ENCODE measurements at regions not wholly inside any gene's neighbourhood (a gene's known extent, or its start where the extent isn't known, plus 50 kb on each side); places are given as distances from the start of the nearest gene placed in this dataset.

DNA sequence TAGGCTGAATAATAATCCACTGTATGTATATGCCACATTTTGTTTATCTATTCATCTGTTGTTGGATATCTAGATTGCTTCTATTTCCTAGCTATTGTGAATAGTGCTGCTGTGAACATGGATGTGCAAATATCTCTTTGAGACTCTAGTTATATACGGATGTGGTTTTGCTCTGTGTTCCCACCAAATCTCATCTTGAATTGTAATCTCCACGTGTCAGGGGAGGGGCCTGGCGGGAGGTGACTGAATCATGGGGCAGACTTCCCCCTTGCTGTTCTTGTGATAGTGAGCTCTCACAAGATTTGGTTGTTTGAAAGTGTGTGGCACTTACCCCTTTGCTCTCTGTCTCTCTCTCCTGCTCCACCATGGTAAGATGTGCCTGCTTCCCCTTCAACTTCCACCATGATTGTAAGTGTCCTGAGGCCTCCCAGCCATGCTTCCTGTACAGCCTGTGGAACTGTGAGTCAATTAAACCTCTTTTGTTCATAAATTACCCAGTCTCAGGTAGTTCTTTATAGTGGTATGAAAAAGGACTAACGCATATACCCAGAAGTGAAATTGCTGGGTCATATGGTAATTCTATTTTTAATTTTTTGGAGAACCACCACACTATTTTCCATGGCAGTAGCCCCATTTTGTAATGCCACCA lies 86.1 kb upstream of the UPP2 start:
- Mint-ChIP-seq H3K4me3 (no peak overlapping the region), H3K4me1 (peaks cover 0 to 4% (median 4%) of the 10 kb centered on the region in 3 donors), H3K36me3 (peaks cover 0 to 4% (median 0%) of the 10 kb centered on the region in 3 donors), H3K9me3 (no peaks in the 10 kb centered on the region), H3K27me3 (peaks cover 2 to 8% of the 10 kb centered on the region in 2 donors), H3K27ac (no peak overlapping the region)
- Histone ChIP-seq H3K27ac (ENCODE audit: low read depth, low read length) (no peak overlapping the region), H3K27me3 (ENCODE audit: insufficient read depth, low read length, poor library complexity, severe bottlenecking) (no peaks in the 10 kb centered on the region), H3K36me3 (ENCODE audit: insufficient read depth, low read length) (no peaks in the 10 kb centered on the region), H3K4me1 (ENCODE audit: insufficient read depth, low read length) (no peaks in the 10 kb centered on the region), H3K4me3 (ENCODE audit: low read length) (no peak overlapping the region), H3K9me3 (ENCODE audit: low read length) (no peaks in the 10 kb centered on the region)
- POLR2A ChIA-PET: interaction anchor here (0.6 kb wide), 1 partner anchor 713 kb away, joined by 3 read pairs; no protein-coding TSS in a partner anchor
- DNase-seq: no peak
- CTCF ChIA-PET: no interaction called here

DNA sequence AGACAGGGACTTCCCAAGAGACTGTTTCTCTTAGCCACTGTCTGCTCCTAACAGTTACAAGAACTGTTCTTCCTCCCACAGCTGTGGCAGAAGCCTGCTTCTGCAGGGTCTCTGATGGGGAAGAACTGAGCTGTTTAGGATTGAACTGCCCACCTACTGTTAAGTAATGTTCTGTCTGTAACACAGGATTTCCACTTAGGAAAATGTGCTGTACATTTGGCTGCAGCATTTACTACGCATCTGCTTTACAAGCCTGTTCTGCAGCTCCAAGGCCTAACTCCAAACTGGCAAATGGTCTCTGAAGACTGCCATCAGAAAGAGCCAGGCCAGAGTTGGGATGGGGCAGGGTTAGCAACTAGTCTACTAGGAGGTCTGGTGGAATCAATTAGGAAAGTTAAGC lies 87.8 kb upstream of the UPP2 start:
- Histone ChIP-seq H3K4me3 (ENCODE audit: low read length) (no peak overlapping the region), H3K27ac (ENCODE audit: low read depth, low read length) (no peak overlapping the region), H3K9me3 (ENCODE audit: low read length) (no peaks in the 10 kb centered on the region), H3K36me3 (ENCODE audit: insufficient read depth, low read length) (no peaks in the 10 kb centered on the region), H3K4me1 (ENCODE audit: insufficient read depth, low read length) (no peaks in the 10 kb centered on the region), H3K27me3 (ENCODE audit: insufficient read depth, low read length, poor library complexity, severe bottlenecking) (no peaks in the 10 kb centered on the region)
- Mint-ChIP-seq H3K27me3 (peaks cover 6 to 15% of the 10 kb centered on the region in 2 donors), H3K27ac (no peak overlapping the region), H3K4me3 (no peak overlapping the region), H3K4me1 (peaks cover 1 to 8% (median 7%) of the 10 kb centered on the region in 3 donors), H3K36me3 (peaks cover 0 to under 1% (median 0%) of the 10 kb centered on the region in 3 donors), H3K9me3 (no peaks in the 10 kb centered on the region)
- ChIA-PET POLR2A (no interaction called here), CTCF (interaction anchor here (1.0 to 1.4 kb wide), 3 partner anchors 10 to 712 kb away, joined by 3 to 8 read pairs (median 5); no protein-coding TSS in a partner anchor)
- DNase-seq: no peak

DNA sequence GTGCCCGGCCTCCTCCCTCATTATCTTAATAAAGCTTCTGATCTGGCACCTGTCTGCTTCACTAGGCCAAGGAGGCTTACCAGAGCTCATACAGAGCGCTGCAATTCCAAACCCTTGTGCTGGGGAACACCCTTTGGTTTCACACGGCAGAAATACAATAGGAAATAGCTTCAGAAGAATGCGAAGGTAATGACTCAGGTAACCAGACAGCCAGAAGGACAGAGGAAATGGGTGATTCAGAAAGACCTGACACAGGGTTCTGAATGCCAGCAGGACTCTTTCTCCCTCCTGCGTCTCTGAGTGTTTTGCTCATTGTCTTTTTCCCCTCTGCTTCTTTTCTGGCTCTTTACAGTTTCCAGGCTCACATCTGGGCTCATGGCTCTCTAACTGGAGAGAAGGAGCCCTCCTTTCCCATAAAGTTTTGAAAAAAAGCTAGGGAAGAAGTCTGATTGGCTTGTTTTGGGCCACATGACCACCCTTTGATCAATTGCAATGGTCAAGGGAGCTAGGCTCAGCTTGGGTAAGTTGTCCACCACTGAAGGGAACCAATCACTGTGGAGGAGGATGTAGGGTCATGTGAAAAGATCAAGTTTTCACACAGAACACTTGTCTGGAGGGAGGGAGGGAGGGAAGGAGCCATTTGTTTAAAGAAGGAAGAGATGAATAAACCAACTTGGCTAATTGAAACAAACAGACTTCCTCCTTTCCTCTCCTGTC lies 90.5 kb upstream of the UPP2 start:
- Mint-ChIP-seq H3K36me3 (no peaks in the 10 kb centered on the region), H3K4me1 (peaks cover 1 to 10% (median 8%) of the 10 kb centered on the region in 3 donors), H3K9me3 (no peaks in the 10 kb centered on the region), H3K27ac (no peak overlapping the region), H3K4me3 (no peak overlapping the region), H3K27me3 (peaks cover 3 to 15% of the 10 kb centered on the region in 2 donors)
- H3K36me3 ChIP-seq (ENCODE audit: insufficient read depth, low read length): no peaks in the 10 kb centered on the region
- no peak for DNase-seq
- no peak overlapping the region for H3K27ac ChIP-seq (ENCODE audit: low read depth, low read length)
- no peaks in the 10 kb centered on the region for H3K4me1 ChIP-seq (ENCODE audit: insufficient read depth, low read length)
- POLR2A ChIA-PET: no interaction called here
- no peaks in the 10 kb centered on the region for H3K27me3 ChIP-seq (ENCODE audit: insufficient read depth, low read length, poor library complexity, severe bottlenecking)
- no peak overlapping the region for H3K4me3 ChIP-seq (ENCODE audit: low read length)
- CTCF ChIA-PET: interaction anchor here (0.9 to 1.6 kb wide), 9 partner anchors 12 to 709 kb away, joined by 3 to 7 read pairs (median 4); no protein-coding TSS in a partner anchor
- H3K9me3 ChIP-seq (ENCODE audit: low read length): no peaks in the 10 kb centered on the region

DNA sequence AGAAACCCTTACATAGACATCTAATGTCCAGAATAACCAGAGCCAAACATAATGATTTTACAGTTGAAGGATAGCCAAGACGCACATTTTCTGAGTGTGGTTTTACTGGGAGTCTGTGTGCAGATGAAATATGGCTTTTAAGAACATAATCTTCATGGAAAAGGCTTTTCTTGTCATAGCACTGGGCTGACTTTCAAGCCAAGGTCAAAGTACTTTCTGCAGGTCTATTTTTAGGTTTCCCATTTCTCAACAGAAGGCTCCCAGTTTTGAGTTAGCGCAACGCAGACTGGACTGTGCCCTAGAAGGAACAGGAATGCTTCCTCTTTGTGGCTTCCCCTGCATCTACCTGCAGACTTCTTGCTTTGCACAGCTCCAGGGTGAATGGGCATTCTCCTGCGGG lies 92.3 kb upstream of the UPP2 start:
- H3K9me3 Mint-ChIP-seq: no peaks in the 10 kb centered on the region
- POLR2A ChIA-PET: no interaction called here
- no peaks in the 10 kb centered on the region for H3K4me1 ChIP-seq (ENCODE audit: insufficient read depth, low read length)

DNA sequence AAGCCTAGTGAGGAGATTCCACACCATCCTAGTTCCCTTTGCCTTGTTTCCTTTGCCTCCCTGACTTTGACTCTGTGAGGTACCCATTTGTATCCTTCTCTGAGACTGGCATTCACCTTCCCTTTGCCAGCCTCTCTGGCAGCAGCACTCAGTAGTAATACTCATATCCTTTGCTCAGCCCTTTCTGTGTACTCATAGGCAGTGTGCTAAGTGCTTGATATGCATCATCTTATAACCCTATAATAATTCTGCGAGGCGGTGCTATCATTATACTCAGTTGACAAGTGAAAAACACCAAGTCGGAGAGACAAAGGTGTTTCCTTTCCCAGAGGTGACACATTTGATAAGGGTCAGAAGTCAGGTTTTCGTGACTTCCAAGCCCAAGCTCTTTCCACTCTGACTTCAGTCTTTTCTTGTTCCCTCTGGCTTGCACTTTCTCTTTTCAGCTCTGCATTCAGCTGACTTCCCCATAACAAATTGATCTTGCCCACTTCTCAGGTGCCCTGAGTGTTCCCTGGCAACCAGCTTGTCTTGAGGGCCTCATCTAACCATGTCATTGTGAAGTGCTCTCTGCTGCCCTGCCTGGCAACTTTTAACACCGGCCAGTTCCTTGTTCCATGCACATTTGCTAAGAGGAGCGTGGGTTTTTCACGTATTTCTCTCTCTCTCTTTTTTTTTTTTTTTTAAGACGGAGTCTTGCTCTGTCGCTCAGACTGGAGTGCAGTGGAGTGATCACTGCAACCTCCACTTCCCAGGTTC lies 94.5 kb upstream of the UPP2 start:
- Mint-ChIP-seq H3K27me3 (peaks cover 7 to 11% of the 10 kb centered on the region in 2 donors), H3K9me3 (no peaks in the 10 kb centered on the region), H3K27ac (no peak overlapping the region), H3K4me1 (peaks cover 1 to 7% (median 4%) of the 10 kb centered on the region in 3 donors), H3K4me3 (no peak overlapping the region), H3K36me3 (no peaks in the 10 kb centered on the region)
- Histone ChIP-seq H3K27ac (ENCODE audit: low read depth, low read length) (no peak overlapping the region), H3K9me3 (ENCODE audit: low read length) (no peaks in the 10 kb centered on the region), H3K36me3 (ENCODE audit: insufficient read depth, low read length) (no peaks in the 10 kb centered on the region), H3K27me3 (ENCODE audit: insufficient read depth, low read length, poor library complexity, severe bottlenecking) (no peaks in the 10 kb centered on the region), H3K4me1 (ENCODE audit: insufficient read depth, low read length) (no peaks in the 10 kb centered on the region), H3K4me3 (ENCODE audit: low read length) (no peak overlapping the region)
- POLR2A ChIA-PET: no interaction called here
- DNase-seq: no peak
- CTCF ChIA-PET: interaction anchor here (0.7 to 2.2 kb wide), 5 partner anchors 14 to 705 kb away, joined by 3 to 7 read pairs (median 3); no protein-coding TSS in a partner anchor

More for the DNA sequence above, 92.3 kb upstream of the UPP2 start:
- CTCF ChIA-PET: interaction anchor here (0.9 kb wide), 1 partner anchor 412 kb away, joined by 3 read pairs; no protein-coding TSS in a partner anchor
- H3K27ac Mint-ChIP-seq: no peak overlapping the region
- no peaks in the 10 kb centered on the region for H3K36me3 ChIP-seq (ENCODE audit: insufficient read depth, low read length)
- no peak overlapping the region for H3K4me3 Mint-ChIP-seq
- no peaks in the 10 kb centered on the region for H3K27me3 ChIP-seq (ENCODE audit: insufficient read depth, low read length, poor library complexity, severe bottlenecking)
- peaks cover 1 to 7% (median 4%) of the 10 kb centered on the region in 3 donors for H3K4me1 Mint-ChIP-seq
- H3K27me3 Mint-ChIP-seq: peaks cover 3 to 15% of the 10 kb centered on the region in 2 donors
- H3K9me3 ChIP-seq (ENCODE audit: low read length): no peaks in the 10 kb centered on the region
- H3K4me3 ChIP-seq (ENCODE audit: low read length): no peak overlapping the region
- no peak overlapping the region for H3K27ac ChIP-seq (ENCODE audit: low read depth, low read length)
- no peak for DNase-seq
- no peaks in the 10 kb centered on the region for H3K36me3 Mint-ChIP-seq

DNA sequence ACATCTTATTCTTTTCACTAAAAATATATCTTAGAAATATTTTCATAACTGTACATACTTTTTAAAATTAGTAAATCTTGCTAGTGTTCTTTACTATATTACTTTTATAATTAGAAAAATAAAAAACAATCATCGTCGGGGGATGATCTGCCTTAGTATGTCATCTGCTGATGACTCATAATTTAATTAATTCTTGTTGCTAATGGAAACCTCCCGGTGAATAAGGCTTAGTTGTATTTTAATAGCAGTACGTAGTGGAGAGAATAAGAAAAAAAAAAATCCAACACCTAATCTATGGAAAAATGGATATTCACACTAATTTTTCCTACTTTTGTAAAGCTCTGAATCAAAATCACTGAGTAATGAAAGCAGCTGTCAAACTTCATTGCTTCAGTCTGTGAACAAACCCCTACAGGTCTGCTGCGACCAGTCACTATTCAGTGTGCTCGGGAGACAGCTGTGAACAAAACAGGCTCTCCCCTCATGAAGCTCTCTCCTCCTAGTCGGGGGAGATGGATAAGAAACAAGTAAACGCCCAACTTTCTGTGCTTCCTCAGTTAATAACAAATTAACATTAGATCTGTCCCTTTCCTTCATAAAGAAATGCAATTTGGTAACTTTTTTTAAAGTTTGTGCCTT lies 97.4 kb upstream of the UPP2 start:
- H3K4me1 Mint-ChIP-seq: peaks cover 0 to 3% (median 0%) of the 10 kb centered on the region in 3 donors
- Histone ChIP-seq H3K27ac (ENCODE audit: low read depth, low read length) (no peak overlapping the region), H3K27me3 (ENCODE audit: insufficient read depth, low read length, poor library complexity, severe bottlenecking) (no peaks in the 10 kb centered on the region), H3K36me3 (ENCODE audit: insufficient read depth, low read length) (no peaks in the 10 kb centered on the region), H3K4me3 (ENCODE audit: low read length) (no peak overlapping the region), H3K9me3 (ENCODE audit: low read length) (no peaks in the 10 kb centered on the region), H3K4me1 (ENCODE audit: insufficient read depth, low read length) (no peaks in the 10 kb centered on the region)
- ChIA-PET CTCF (no interaction called here), POLR2A (no interaction called here)
- DNase-seq: no peak
- no peak overlapping the region for H3K27ac Mint-ChIP-seq
- no peak overlapping the region for H3K4me3 Mint-ChIP-seq
- peaks cover 0 to 3% of the 10 kb centered on the region in 2 donors for H3K27me3 Mint-ChIP-seq
- peaks cover 0 to 3% (median 0%) of the 10 kb centered on the region in 5 donors for H3K9me3 Mint-ChIP-seq
- H3K36me3 Mint-ChIP-seq: no peaks in the 10 kb centered on the region

DNA sequence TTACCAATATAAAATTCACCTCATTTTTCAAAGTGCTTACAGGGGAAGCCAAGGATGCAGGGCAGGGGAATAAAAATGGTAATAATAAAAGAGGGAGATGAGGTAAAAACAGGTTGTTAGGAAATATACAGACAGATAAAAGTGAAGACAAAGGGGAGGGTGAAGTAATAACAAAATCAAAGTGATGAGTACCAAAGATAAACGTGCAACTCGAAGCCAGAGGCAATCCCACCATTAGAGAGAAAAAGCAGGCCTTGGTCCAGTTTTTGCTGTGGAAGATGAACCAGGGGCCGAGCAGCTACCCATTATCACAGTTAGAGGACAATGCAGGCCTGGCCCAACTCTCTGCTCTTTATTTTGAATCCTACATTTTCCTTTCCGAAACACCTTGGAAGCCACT lies 99.6 kb upstream of the UPP2 start:
- CTCF ChIA-PET: no interaction called here
- Mint-ChIP-seq H3K27ac (no peak overlapping the region), H3K9me3 (peaks cover 0 to 10% (median 2%) of the 10 kb centered on the region in 5 donors), H3K4me1 (no peaks in the 10 kb centered on the region), H3K36me3 (peaks cover 0 to 9% (median 1%) of the 10 kb centered on the region in 3 donors), H3K27me3 (peaks cover 3% of the 10 kb centered on the region in 2 donors), H3K4me3 (no peak overlapping the region)
- no peaks in the 10 kb centered on the region for H3K27me3 ChIP-seq (ENCODE audit: insufficient read depth, low read length, poor library complexity, severe bottlenecking)
- no peak for DNase-seq
- POLR2A ChIA-PET: no interaction called here
- no peak overlapping the region for H3K4me3 ChIP-seq (ENCODE audit: low read length)
- no peaks in the 10 kb centered on the region for H3K36me3 ChIP-seq (ENCODE audit: insufficient read depth, low read length)
- no peaks in the 10 kb centered on the region for H3K9me3 ChIP-seq (ENCODE audit: low read length)
- no peaks in the 10 kb centered on the region for H3K4me1 ChIP-seq (ENCODE audit: insufficient read depth, low read length)
- H3K27ac ChIP-seq (ENCODE audit: low read depth, low read length): no peak overlapping the region
